HG02840 (cell line): ENCODE measurements at regions not wholly inside any gene's neighbourhood (a gene's known extent, or its start where the extent isn't known, plus 50 kb on each side); places are given as distances from the start of the nearest gene placed in this dataset.

Experiments
- ATAC-seq: cut with Tn5 transposase; IDR thresholded peaks from one replicate; pipeline ENCODE4 v1.9.1; 2021; ENCODE audit warnings: mild to moderate bottlenecking, moderate library complexity, moderate number of reproducible peaks; ENCODE audit not compliant: unreplicated experiment, low FRiP score

DNA sequence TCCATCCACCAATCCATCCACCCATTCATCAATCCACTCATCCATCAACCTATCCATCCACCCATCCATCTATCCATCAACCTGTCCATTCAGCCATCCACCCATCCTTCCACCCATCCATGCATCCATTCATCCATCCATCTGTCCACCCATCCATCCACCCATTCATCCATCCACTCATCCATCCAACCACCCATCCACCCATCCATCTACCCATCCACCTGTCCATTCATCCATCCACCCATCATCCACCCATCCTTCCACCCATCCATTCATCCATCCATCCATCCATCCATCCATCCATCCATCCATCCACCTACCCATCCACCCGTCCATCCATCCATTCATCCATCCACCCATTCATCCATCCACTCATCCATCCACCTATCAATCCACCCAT, 195.8 kb downstream of the NXNL2 start:
- ATAC-seq = no peak

DNA sequence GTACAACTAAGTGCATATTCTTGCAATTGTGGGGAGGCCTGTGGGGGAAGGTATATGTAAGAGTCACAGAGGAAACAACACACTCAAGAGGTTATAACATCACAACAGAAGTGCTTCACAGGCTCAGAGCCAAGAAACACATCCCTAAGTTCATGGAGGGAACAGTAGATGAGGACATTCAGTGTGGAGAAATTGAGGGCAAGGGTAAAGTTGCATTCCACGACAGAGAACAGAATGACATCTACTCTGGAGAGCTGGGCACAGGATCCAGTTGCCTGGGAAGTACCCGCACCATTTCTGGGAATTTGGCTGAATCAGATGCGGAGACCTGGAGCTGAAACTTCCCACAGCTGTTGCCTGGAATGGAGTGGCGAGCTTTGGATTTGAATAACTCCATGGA, 197.2 kb downstream of the NXNL2 start:
- no peak for ATAC-seq

DNA sequence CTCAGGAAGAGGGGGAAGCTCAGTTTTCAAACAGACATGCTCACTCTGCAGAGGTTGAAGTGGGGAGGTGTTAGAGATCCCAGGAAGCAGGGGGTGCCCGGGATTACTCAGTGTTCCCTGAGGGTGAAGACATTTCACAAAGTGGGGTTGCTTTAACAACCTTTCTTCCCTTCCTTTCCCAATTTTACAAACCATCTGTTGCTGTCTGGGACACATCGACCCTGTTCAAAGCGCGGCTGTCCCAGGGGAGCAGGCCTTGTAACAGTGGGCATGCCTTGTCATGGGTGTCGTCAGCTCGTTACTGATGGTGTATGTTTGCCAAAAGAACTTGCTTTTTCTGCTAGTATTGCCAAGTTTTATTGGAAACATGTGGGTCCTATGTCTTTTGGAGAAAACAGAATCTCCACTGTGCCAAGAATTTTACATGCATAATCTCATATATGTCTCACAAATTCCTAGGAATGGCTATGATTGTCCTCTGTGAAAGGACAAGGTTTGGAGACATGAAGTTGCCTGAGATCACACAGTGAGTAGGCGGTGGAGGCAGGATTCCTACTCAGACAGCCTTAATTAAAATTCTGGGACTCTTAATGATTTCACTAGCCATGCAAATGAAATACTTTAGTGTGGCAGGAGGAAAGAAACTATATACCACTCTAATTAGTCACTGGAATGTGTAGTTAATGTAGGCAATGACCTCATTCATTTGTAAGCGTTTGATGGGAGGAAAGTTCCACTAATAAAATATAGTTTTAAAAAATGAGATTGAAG, 198.9 kb downstream of the NXNL2 start:
- no peak for ATAC-seq

DNA sequence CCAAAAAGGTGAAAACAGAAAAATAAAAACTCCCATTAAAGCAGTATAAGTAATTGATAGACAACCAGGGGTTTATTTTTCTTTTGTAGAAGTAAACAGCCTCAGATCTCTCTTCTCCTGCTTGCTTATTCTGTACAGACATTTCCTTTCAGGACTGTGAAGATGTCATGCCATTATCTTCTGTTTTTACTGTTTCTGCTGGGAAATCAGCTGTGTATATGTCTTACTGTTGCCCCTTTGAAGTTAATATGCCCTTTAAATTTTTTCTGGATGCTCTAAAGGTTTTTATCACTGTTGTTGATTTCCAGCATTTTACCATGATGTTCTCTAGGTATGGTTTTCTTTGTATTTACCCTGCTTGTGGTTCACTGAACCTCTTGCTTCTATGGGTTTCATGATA, 199.5 kb downstream of the NXNL2 start:
- no peak for ATAC-seq

DNA sequence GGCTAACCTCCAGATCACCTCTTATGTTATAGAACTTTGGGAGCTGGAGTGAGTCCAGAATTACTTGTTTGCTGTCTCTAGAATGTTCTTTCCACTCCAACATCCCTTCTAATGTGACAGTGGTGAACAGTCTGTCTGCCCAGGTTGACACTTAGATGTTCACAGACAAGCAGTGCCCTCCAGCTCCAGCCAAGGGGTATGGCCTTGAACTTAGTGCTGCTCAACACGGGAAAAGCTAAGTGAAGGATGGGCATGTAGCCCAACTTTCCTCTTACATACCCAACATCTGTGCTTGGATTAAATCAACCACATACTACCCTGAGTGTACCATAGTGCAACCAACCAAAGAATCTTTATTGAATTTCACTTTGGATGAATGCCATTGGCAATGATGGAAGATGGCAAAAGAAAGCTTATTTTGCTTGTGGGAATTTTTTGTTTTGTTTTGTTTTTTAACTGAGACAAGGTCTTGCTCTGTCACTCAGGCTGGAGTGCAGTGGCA, 201.2 kb downstream of the NXNL2 start:
- no peak for ATAC-seq

DNA sequence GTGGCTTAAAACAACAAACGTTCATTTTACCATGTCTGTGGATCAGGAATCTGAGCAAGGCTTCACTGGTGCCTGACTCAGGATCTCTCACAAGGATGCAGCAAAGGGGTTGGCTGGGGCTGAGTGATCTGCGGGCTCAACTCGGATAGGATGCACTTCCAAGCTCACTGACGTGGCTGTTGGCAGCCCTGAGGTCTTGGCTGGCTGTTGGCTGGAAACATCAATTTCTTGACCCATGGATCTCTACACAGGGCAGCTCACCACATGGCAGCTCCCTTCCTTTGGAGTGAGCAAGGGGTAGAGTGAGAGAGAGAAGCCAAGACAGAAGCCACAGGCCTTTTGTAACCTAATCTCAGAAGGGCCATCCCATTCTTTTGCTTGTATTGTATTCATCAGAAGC, 202.1 kb downstream of the NXNL2 start:
- no peak for ATAC-seq

DNA sequence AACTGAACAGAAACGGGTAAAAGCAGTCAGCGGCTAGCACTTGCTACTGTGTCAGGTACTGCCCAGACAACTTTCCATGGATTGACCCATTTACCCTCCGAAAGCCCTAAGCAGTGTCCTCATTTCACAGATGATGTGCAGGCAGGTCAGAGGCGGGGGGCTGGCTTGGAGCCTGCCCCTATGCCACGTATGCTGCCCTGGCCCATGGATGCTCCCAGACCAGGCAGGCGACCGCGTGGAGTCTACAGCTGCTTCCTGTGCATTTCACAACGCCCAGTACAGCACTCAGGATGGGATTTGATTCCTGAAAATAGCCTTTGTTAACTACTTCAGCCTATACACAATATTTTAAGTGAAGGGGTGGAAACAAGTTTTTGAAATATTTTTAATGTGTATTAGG, 202.9 kb downstream of the NXNL2 start:
- no peak for ATAC-seq

DNA sequence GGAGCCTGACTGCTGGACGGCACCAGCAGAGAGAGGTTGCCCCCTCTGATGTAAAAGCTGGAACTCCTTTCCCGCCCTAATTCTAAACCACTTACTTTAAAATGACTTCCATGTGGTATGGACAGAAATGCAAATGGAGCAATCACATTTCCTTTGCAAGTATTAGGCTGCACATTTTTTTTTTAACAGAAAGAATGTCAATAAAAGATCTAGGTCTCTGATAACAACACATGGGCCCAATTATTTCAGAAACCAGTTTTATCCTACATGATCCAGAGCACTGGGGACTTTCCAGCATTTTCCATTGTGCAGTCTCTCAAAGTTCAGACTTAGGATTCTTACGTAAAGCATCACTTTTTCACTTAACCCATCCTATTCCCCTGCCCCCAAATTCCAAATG, 203.7 kb downstream of the NXNL2 start:
- ATAC-seq = no peak

DNA sequence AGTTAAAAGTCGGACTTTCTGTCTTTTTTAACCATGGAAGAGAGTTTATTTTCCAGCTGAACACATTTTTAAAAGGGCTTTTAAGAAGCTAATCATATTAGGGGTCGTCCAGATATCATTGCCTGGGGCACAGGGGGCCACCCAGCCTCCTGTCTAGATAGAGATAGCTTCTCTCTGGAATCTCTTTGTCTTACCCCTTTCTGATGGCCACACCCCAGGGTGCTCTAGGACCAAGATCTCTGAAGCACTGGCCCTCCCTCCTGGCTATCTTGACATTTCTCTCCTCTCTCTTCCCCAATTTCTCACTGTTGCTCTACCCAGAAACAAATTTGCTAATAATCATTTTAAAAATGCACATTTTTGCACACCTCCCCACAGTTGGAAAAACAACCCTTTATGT, 204.4 kb downstream of the NXNL2 start:
- ATAC-seq = no peak

DNA sequence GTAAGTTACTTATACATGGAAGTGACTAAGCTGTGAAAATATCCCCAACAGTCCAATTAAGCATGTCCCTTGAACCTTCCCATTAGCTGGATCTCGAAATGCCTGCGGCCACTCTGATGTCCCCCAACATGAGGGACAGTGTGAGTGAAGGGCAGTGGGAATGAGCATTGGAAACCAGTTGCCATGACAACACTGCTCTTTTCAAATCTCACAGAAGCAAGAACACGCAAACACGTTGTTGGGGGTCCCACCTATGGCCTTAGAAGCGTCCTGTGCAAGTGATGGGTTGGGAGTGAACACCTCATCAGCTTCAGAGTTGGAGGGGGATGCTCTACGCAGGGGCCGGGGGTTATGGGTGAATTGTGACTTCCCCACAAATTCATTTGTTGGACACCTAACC, 205.9 kb downstream of the NXNL2 start:
- no peak for ATAC-seq

DNA sequence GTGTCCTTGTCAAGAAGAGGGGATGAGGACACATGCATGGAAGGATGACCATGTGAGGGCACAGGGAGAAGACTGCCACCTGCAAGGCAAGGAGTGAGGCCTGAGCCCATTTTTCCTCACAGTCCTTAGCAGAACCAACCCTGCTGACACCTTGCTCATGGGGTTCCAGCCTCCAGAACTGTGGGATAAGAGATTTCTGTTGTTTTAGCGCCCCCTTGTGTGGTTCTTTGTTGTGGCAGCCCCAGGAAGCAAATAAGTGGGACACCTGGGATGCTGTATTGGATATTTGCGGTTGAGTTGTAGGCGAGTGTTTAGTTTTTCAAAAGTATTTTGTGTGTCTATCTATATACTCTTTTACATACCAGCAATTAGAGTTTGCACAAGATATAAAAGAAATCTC, 206.4 kb downstream of the NXNL2 start:
- no peak for ATAC-seq

DNA sequence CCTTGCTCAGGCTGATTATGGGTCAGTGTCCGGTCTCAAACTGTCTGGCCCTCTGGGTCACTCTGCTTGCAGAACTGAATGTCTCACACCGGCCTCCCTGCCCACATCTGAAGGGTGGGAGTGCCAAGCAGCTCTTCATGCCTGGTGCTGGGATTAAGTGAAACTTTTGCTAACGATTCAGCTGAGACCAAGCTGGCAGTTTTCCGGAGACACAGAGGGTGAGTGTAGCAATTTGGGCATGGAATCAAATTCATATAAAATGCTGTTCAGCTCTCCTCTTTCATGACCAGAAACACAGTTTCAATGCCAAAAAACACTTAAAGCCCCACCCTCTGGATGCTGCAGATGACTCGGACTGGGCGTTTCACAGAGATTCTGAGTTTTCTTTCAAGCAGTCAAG, 207.5 kb downstream of the NXNL2 start:
- ATAC-seq = no peak

DNA sequence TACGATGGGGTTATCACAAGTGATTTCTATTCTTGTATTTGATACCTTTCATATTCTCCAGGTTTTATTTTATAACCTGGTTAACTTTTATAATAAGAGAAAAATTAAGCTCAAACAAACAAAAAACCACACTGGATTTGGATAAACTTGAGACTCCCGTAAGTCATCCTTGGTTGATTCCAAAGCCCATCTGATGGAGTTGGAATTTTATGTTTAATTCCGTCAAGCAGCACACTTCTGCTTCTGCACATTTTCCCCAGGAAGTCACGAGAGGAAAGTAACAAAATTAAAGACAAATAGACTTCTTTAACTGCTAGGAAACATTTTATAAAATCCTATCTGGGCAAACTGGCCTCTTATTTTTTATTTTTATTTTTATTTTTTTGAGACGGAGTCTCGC, 207.9 kb downstream of the NXNL2 start:
- no peak for ATAC-seq

DNA sequence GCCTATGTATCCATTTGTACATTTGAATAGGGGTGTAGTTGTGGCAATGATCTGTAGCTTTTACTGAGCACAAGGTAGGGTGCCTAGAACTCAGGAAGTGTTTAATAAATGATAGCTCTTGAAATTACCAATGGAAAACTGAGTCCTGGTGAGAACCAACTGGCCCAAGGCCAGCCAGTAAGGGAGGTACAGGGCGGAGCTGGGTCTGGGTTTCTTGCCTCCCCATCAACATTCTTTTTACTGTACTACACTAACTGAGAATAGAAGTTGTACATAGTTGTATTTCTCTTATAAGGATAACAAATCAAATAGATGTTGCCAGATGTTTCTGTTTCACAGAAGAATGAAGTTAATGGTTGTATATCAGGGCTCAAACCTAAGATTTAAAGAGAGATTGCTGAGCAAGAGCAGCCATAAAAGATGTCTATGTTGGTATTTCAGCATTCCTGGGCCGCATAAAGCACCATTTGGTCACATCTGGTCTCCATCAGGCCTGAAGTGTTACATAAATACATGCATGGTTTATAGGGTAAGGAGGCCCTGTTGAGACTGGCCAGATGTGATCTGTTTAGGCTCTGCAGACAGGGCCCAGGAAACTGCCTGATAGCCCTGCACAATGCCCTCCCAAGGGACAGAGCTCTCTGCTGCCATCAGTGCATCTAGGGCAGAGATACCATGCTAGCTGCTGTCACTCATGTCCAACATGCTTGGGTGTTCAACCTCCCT, 210.5 kb downstream of the NXNL2 start:
- ATAC-seq = no peak

DNA sequence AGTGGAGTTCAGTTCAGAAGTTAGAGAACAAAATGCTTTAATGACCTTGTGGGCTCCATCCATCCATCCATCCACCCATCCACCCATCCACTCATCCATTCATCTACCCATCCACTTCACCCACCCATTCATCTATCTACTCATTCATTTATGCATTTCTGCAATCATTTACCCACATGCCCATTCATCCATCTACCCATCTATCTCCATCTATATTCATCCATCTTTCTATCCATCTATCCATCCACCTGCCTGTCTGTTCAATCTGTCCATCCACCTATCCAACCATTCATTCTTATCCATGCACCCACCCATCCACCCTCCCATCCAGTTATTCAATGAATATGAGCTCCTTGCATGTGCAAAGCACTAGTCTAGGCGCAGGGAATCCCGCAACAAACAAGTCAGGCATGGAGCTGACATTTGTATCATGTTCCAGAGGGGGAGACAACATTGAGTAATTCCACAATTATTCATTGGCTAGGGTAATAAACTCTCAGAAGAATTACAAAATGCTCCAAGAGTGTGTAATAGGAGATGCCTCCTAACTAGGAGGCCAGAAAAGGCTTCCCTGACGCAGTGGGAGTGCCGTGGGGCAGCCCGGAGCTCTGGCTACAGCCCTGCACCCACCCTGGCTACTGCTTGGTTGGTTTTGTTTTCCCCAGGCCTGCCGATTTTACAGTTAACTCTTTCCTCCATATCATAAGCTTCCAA, 211.2 kb downstream of the NXNL2 start:
- ATAC-seq = no peak

DNA sequence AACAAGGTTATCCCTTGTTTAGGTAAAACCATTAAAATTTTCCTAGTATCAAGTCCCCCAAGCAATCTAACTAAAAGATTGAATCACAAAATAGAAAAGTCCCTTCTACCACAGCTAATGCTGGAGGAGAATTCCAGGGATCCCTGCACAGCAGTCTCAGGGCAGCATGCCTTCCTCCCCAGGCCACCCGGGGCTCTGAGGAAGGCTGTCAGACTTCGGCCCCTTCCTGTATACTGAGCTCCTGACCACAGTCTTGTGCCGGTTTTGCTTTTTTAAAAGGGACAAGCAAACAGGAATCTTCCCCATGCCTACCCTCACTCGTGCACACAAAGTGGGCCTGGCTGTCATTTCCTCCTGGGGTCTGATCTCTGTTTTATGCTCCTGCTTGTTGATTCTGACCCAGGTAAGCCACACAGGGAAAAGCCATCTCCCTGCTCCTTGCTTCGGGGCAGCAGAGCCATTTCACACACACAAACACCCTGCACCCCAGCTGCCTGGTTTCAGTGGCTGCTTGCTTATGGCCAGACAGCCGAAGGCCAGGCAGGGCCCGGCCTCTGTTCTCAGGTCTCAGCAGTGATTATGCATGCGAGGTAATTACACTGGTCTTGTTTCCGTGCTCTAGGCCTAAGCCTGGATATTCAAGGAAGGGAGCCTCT, 211.9 kb downstream of the NXNL2 start:
- no peak for ATAC-seq

DNA sequence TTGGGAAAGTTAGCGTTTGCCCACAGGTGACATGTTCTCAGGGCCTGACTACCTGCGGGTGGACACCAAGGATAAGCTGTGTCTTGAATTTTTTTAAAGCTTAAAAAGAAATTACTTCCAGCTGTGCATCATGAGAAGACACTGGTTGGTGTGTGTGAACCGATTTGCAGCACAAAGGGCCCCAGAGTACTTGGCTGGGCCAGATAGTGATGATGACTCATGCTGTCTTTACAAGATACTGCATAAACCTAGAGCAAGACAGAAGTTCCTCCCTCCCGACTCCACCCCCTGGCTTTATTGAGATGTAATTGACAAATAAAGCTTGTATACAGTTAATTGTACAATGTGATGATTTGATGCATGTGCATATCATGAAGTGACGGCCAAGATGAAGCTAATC, 212.8 kb downstream of the NXNL2 start:
- no peak for ATAC-seq

DNA sequence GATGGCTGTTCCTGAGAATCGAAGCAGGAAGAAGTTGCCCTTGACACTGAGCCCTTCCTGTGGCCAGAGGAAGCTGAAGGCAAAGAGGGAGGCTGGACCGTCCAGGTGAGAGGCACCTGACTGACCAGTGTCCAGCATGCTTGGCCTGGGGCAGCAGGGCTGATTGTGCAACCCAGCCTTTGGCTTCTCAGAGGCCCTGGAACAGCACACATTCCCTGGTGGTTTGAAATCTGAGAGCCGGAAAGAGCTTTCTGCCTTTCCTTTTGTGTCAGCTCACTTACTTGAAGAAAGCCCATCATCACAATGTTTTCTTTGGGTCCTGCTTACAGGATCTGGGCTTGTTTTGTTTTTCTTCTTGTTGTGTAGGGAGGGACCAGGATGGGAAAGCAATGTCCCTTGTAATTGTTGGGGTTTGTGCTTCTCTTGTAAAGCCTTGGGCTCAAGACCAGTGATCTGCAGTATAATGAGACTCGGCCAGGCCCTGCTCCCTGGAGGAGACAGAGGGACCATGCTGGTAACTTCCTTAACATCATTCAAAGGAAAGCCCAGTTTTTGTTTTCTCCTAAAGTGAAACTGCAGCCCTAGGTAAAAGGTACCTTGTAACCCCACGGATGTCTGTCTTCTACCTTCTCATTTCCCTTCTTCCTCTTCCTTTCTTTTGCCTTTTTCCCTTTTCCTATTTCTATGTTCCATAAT, 213.7 kb downstream of the NXNL2 start:
- no peak for ATAC-seq

DNA sequence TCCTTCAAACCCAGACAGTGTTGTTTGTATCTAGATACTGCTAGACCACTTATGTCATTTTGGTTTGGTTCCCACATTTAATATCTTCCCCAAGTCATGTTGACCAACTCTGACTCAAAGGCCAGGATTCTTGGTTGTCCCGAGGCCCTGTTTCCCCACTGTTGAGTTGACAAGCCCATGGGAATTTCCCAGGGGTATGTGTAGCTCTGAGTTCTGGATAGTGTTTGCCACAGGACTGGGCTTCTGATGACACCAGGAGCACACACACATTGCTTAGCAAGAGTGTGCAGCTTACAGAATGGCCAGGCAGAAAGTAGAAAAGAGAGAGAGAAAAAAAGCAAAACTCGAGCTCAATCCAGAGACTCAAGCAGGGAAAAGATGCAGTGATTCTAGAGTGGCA, 214.4 kb downstream of the NXNL2 start:
- no peak for ATAC-seq

DNA sequence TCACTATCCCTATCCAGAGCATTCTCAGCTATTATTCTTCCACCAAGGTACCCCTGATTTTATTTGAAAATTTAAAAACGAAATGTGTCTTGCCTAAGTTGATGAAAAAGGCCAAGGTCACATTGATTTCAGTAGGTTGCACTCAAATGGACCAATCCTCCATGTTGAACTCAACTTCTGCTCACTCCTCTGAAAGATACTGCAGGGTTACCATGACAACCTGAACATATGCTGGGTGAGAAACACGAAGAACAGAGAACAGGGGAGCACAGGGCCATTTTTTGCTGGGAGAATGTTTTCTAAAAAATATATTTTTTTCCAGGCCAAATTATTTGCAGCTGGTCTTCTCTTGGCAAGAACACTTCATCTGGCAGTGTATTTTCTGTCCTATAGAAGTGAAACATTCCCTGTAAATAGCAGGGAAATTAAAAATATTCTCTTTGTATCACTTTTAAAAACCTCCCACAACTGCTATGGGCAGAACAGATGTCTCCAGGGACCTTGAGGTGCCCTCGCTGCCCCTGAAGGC, 215.9 kb downstream of the NXNL2 start:
- ATAC-seq = no peak
